Stimulated activated CD4-positive, alpha-beta T cell treated with anti-CD3 and anti-CD28 coated beads, Interleukin-4, amount 100 ng/mL, for 24 hours (primary cell): ENCODE measurements at regions not wholly inside any gene's neighbourhood (a gene's known extent, or its start where the extent isn't known, plus 50 kb on each side); places are given as distances from the start of the nearest gene placed in this dataset.
"Not testable (repeated sequence)": the region's sequence is repeated elsewhere in the genome, so short reads cannot be mapped to it uniquely, and the experiment has no call there.

Experiments used
- DNase-seq: peaks from one replicate; pipeline ENCODE4 v3.0.0-alpha.2; 2020

DNA sequence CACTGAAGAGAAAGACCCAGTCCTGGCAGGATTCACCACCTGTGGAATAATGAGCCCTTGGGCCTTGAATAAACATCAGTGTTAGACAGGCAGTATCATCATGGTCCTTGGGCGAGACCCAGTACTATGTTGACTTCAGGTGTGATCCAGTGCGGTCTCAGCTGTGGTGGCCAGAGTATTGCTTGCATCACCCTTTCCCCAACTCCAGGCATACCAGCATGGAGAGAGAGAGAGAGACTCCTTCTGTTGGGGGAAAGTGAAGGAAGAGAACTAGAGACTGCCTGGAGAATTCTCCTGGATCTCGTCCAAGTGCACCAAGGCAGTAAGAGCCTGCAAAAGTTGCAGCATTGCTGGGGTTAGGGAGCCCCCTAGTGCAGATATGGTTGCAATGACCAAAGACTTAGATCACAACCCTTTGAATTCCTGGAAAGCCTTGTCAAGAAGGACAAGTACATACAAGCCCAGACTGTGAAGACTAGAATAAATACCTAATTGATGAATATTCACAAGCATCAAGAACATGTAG is 61.1 kb upstream of the VAMP7 start:
- DNase-seq = peak; percentile 39

GRCh38 chrX:155819525-155819924 is 61.6 kb upstream of the VAMP7 start:
- DNase-seq = no peak

- not testable (repeated sequence) for DNase-seq
Measured at GRCh38 chrX:155814391-155814790, 66.8 kb upstream of the VAMP7 start.

DNA sequence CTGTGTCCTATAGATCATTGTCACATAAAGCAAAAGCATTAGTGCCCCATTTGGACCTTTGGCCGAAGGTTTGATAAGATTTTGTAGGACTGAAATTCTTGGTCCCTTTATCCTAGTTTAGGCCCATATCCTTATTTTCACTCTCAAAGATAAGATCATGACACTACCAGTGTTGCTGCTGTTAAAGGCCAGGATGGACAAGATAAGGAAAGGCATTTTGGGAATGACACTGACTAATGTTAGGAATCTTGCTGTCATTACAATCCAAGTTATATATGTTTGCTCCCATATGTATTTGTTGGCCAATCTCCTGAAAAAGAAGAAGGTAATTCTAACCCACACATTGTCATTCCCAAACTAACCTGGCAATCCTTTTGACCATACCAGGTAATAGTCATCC is 101.3 kb upstream of the VAMP7 start:
- no peak for DNase-seq

GRCh38 chrX:155778844-155779553 is 102.1 kb upstream of the VAMP7 start:
- DNase-seq = no peak

DNA sequence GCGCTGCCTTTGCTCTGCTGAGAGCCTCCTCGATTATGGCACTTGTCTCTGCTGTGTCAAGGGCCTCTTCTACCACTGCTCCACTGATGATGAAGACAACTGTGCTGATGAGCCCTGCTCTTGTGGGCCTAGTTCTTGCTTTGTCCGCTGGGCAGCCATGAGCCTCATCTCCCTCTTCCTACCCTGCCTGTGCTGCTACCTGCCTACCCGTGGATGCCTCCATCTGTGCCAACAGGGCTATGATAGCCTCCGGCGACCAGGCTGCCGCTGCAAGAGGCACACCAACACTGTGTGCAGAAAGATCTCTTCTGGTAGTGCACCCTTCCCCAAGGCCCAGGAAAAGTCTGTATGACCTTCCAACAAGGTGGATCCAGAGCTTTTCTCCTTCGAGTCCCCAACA is 106.8 kb upstream of the VAMP7 start:
- no peak for DNase-seq

DNA sequence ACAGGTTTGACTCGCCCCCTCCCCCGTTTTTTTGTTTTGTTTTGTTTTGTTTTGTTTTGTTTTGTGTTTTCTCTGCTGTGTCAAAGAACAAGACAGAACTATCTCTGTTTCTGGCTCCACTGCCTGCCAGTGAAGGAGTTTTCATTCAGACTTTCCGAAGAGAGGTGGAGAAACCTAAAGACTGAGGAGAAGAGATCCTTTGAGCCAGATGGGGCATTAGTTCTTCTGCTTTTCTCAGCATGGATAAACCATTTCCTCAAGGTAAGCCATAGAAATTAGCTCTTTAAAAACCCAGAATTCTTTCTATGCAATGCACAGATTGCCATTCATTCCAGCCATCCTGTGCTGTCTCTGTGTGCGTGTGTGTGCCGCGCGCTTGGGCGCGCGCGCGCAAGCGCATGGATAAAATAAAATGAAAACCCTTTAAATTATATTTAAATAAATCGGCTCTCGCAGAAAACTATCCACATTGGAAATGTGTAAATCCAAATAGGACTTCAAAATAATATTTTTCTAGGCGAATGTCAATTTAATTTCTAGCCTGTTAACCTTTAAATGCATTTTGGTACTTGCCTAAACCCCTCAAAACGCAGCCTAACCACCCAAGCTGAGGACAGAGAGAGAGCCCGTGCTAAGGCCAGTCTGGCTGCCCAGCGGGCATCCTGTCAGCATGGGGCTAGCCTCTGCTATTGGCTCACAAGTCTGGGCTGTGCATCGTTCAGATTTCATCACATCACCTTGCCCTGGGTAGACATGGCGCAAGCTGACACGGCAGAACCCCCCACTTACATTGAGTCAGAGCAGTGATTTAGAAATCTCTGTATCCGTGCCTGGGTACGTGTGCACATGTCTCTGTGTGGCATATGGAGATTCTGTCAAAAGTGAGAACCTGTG is 113.0 kb upstream of the VAMP7 start:
- DNase-seq = no peak

GRCh38 chrX:155767051-155767875 is 113.9 kb upstream of the VAMP7 start:
- no peak for DNase-seq

- no peak for DNase-seq
Measured at GRCh38 chrX:155766321-155766720, 114.8 kb upstream of the VAMP7 start.

DNA sequence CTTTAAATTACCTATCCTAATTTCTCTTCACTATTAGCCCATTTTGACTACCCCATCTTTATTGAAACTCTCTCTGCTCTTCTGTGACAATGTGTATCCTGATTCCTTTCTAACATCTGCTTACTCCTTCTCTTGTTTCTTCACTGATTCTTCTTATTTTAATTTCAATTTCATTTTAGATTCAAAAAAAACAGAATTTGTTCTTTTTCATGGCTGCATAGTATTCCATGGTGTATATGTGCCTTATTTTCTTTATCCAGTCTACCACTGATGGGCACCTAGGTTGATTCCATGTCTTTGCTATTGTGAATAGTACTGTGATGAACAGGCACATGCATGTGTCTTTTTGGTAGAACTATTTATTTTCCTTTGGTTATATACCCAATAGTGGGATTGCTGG is 120.0 kb upstream of the VAMP7 start:
- DNase-seq = no peak

DNA sequence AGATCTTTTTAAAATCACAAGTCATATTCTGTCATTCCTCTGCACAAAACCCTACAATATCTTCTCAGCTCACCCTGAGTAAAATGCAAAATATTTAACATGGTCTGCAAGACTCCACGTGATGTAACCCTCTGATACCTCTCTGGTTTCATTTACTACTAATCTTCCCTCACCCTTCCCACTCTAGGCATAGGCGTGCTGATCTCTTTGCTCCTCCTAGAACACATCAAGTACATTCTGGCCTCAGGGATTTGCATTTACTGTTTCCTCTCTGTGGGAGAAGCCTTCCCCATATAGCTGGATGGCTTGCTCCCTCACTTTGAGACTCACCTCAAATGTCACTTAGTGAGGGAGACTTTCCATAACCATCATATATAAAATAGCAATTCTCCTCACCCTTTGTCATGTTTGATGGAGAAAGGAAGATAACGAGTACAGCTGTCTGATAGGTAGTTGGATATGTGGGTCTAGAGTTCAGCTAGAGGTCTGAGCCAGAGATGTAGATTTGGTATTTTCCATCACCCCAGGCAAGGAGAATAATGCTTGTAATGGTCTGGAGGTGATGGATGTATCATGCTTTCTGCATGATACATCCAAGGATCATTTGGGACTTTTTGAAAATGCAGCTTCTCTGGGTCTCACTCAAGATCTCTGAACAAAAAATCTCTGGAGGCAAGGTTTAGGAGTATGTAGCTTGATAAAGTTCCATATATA is 123.9 kb upstream of the VAMP7 start:
- no peak for DNase-seq

DNA sequence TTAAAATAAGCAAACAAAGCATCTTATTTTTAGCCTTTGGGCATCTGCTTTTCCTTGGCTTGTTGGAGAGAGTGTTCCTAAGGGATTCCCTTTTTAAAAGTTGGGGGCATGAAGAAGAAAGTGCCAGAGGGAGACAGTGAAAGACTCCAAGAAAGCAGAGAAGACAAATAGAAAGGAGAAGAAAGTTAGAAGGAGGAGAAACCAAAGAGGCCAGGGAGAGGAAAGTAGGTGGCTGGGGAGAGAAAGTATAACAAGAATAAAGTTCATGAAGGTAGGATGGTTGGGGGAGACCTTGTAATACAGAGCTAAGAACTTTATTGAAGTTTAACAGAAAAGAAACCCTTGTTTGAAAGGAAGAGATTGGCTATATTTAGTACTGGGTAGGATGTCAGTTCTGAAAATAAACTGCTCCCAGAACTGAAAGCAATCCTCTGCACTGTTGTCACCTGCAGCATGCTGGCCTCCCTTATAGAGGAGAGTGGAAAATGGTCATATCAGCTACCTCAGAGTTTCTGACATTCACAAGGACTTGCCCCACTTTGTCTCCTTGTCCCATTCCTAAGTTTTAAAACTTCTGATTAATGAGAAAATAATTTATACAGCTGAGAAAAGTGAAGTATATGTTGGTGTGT is 125.3 kb upstream of the VAMP7 start:
- DNase-seq = no peak

GRCh38 chrX:155751131-155751530 is 130.0 kb upstream of the VAMP7 start:
- DNase-seq = no peak

DNA sequence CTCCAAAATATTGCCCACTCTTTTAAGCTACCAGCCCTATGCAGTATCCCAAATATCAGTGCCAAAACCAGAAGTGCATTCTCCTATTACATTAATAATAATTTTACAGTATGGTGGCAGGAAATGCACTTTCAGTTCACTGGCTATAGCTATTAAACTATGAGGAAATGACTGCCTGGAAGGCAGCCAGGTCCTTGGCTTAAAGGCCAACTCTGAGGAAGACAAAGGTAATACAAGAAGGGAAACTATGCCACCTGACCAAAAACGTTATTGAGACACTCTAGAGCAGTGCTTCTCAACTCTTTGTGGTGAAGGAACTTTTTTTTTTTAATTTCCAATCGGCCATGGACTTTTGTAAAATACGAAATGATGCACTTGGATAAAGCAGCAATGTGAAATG is 133.6 kb upstream of the VAMP7 start:
- no peak for DNase-seq

- DNase-seq = no peak
Measured at GRCh38 chrX:155745792-155746191, 133.0 kb upstream of the TMLHE start.

DNA sequence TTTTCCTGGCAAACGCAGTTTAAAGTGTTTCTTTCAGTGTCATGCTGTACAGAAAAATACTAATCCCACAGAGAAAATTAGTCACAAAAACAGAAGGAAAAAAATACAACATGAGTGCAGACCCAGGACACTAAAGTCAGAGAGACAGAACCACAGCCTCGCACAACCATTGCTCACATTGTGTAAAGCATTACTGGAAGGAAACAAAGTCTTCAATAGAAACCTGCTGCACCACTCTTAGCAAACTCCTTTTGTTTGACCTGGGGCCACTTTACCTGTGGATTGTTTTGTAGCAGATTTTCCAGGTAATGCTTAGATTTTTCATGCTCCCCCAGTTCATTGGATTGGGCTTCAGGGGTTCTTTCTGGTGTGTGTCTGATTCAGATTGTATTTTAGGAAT is 131.8 kb upstream of the TMLHE start:
- DNase-seq = no peak

DNA sequence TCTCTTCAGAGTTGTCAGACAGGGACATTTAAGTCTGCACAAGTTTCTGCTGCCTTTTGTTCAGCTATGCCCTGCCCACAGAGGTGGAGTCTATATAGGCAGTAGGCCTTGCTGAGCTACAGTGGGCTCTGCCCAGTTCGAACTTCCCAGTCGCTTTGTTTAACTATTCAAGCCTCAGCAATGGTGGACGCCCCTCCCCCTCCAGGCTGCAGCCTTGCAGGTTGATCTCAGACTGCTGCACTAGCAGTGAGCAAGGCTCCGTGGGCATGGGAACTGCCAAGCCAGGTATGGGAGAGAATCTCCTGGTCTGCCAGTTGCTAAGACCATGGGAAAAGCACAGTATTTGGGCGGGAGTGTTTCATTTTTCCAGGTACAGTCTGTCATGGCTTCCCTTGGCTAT is 115.6 kb upstream of the TMLHE start:
- DNase-seq = not testable (repeated sequence)

DNA sequence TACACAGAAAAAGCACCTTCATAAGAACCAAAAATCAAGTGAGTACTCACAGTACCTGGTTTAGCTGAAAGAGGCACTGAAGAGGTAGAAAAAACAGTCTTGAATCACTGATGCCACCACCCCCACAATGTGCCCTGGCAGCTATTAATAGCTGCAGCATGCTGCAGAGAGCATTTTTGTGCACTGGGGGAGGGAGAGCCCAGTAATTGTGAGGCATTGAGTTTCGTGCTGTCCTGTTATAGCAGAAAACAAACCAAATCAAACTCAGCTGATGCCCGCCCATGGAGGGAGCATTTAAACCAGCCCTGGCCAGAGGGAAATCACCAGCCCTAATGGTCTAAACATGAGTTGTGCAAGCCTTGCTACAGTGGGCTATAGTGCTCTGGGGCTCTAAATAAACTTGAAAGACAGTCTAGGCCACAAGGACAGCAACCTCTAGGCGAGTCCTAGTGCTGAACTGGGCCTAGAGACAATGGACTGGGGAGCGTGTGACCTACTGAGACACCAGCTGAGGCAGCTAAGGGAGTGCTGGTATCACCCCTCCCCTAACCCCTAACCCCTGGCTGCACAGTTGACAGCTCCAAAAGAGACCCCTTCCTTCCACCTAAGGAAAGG is 106.3 kb upstream of the TMLHE start:
- no peak for DNase-seq

- no peak for DNase-seq
Measured at GRCh38 chrX:155715141-155715540, 102.4 kb upstream of the TMLHE start.

DNA sequence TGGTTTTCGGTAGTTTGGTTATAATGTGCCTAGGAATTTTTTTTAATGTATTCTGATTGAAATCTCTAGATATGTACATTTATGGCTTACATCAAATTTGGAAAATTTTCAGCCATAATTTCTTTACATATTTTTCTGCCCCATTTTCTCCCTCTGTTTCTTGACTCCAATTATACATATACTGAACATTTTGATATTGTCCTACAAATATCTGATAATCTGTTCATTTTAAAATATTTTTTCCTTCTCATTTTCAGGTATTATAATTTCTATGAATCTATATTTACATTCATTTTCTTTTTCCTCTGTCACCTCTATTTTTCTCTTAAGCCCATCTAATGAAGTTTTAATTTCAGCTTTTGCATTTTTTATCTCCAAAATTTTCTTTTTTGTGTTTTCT is 82.7 kb upstream of the TMLHE start:
- no peak for DNase-seq

- no peak for DNase-seq
Measured at GRCh38 chrX:155694649-155695048, 81.9 kb upstream of the TMLHE start.

DNA sequence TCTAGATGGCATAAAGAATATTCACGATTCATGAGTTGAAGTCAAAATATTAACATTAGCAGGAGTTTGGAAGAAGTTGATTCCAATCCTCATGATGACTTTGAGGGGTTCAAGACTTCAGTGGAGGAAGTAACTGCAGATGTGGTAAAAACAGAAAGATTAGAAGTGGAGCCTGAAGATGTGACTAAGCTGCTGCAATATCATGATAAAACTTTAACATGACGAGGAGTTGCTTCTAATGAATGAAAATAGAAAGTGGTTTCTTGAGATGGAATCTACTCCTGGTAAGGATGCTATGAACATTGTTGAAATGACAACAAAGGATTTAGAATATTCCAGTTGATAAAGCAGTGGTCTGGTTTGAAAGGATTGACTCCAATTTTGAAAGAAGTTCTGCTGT is 70.1 kb upstream of the TMLHE start:
- no peak for DNase-seq
